OCI-LY3 (cell line): ENCODE measurements at regions not wholly inside any gene's neighbourhood (a gene's known extent, or its start where the extent isn't known, plus 50 kb on each side); places are given as distances from the start of the nearest gene placed in this dataset.

Source experiments
- EZH2phosphoT487 ChIP-seq: fragments of 200-600 bp; shearing (Covaris generic); IDR thresholded peaks from 2 replicates; pipeline ENCODE4 v1.6.1; 2018; ENCODE audit warnings: antibody characterized with exemption, mixed run types, low read depth
- TF ChIP-seq, protein P1 (sequence below): fragments of 200-600, 300-600 bp; sonication (generic); IDR thresholded peaks from 2 replicates; pipeline ENCODE4 v1.5.1; 2014; ENCODE audit warnings: antibody characterized with exemption, low read length, low read depth

DNA sequence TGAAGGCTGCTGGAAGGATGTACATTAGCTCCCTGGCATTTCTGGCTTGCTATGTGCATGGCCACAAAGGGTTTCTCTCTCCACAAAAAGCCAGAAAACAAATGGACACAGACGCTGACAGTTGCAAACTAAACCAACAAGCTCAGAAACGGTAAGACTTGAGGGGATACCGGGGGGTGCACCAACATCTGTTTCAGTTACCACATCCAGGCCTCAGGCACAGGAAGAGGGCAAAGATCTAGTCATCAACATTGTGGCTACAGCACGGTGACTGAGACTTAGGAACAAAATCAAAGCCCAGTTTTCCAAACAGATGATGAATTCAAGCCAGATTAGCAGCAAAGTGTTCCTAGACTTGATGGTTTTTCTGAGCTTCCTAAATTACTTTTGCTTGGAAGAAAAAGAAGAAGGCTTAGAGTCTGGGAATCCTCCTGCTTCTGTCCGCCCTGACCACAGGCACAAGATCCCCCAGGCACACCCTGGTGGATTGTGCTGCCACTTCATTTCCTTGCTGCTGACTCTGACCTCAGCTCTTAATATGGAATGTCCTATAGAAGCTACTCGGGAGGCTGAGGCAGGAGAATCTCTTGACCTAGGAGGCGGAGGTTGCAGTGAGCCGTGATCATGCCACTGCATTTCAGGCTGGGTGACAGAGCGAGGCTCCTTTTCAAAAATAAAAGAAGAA lies 54.2 kb upstream of the ADGRF1 start:
- TF ChIP-seq, protein P1, sequence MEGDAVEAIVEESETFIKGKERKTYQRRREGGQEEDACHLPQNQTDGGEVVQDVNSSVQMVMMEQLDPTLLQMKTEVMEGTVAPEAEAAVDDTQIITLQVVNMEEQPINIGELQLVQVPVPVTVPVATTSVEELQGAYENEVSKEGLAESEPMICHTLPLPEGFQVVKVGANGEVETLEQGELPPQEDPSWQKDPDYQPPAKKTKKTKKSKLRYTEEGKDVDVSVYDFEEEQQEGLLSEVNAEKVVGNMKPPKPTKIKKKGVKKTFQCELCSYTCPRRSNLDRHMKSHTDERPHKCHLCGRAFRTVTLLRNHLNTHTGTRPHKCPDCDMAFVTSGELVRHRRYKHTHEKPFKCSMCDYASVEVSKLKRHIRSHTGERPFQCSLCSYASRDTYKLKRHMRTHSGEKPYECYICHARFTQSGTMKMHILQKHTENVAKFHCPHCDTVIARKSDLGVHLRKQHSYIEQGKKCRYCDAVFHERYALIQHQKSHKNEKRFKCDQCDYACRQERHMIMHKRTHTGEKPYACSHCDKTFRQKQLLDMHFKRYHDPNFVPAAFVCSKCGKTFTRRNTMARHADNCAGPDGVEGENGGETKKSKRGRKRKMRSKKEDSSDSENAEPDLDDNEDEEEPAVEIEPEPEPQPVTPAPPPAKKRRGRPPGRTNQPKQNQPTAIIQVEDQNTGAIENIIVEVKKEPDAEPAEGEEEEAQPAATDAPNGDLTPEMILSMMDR: no peak
- no peak for TF ChIP-seq EZH2phosphoT487
